ENCODE measurements at regions not wholly inside any gene's neighbourhood (a gene's known extent, or its start where the extent isn't known, plus 50 kb on each side); places are given as distances from the start of the nearest gene placed in this dataset.
A peak's percentile ranks its signal among the peaks of the same experiment; 100 is the strongest.

DNA sequence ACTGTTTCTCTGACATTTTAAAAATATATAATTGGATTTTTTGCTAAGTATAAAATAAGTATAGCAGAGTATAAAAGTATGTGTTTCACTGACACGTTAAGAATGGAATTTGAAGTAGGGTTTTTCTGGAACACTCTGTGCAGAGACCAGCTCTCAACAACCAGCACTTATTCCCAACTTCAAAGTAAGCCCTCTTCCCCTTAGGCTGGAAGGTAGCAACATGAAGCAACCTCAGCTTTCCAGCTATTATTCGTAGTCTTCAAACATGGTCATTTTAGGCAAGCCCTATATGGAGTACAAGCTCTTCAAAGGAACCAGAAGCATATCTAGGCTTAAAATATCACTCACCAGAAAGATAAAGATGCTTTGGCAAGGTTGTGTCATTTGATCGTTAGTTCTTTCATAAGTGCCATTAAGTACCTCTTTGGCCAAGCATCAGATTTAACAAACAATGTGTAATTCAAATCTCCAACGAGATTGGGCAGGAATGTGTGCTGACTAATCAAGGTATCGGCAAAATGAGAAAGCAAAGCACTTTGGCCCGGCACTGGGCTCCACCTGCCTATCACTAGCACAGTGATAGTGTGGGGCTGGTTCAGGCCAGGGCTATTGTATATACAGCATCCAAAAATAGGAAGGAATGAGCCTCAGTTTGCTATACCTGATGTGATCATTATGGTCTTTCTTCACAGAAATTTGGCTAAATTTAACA, 95.9 kb upstream of the FREM2 start:
- no peak overlapping the region for H3K4me3 Mint-ChIP-seq
- no peak overlapping the region for H3K9ac ChIP-seq
- H4K20me1 ChIP-seq (ENCODE audit: low read depth), result no peaks in the 10 kb centered on the region
- no peaks in the 10 kb centered on the region for H3K9me3 Mint-ChIP-seq
- no peaks in the 10 kb centered on the region for H3K36me3 ChIP-seq
- no peaks in the 10 kb centered on the region for H3K9me3 ChIP-seq (ENCODE audit: low read depth)
- H3K27ac ChIP-seq, result no peak overlapping the region
- no peaks in the 10 kb centered on the region for H3K79me2 ChIP-seq (ENCODE audit: low read depth)
- TF ChIP-seq EZH2 (IDR thresholded peaks at IDR 0.05) (no peak), EZH2phosphoT487 (IDR thresholded peaks at IDR 0.05) (no peak)
- H3K27me3 Mint-ChIP-seq (ENCODE audit: insufficient read depth, low read depth), result peaks cover 5% of the 10 kb centered on the region
- H3F3A ChIP-seq (ENCODE audit: low read depth), result no peaks in the 10 kb centered on the region
- no peaks in the 10 kb centered on the region for H3K36me3 Mint-ChIP-seq
- no peak overlapping the region for H3K27ac Mint-ChIP-seq
- no peaks in the 10 kb centered on the region for H3K4me1 ChIP-seq
- H3K4me3 ChIP-seq, result no peak overlapping the region
- no peak for DNase-seq (ENCODE audit: low spot score)
- no peak overlapping the region for H3K4me2 ChIP-seq
- H3K27me3 ChIP-seq, result no peaks in the 10 kb centered on the region
- no peak overlapping the region for H2AFZ ChIP-seq (replicated peaks)
- H3K4me1 Mint-ChIP-seq, result no peaks in the 10 kb centered on the region

DNA sequence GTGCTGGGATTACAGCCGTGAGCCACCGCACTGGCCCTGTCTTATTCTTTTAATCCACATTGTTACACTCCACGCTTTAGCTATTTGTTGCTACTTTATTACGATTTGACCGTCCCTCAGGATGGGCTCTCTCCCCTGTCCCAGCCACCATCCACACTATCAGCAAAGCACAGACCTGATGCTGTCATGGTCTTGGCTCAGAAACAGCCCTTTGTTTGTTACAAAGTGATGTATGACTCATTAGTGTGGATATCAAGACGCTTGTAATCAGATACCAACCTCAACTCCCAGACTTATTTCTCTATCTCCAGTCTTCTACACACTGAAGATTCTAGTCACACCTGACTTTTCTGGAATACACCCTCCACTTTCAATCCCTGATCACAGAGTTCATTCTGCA, 84.6 kb upstream of the FREM2 start:
- H3K4me1 ChIP-seq, result peaks cover 7% of the 10 kb centered on the region
- H3K9ac ChIP-seq, result no peak overlapping the region
- no peaks in the 10 kb centered on the region for H4K20me1 ChIP-seq (ENCODE audit: low read depth)
- H3K4me3 Mint-ChIP-seq, result no peak overlapping the region
- no peaks in the 10 kb centered on the region for H3K9me3 ChIP-seq (ENCODE audit: low read depth)
- no peaks in the 10 kb centered on the region for H3K9me3 Mint-ChIP-seq
- H3K4me2 ChIP-seq, result no peak overlapping the region
- H2AFZ ChIP-seq (replicated peaks), result no peak overlapping the region
- H3K4me1 Mint-ChIP-seq, result peaks cover 2% of the 10 kb centered on the region
- no peaks in the 10 kb centered on the region for H3K36me3 Mint-ChIP-seq
- H3K27me3 ChIP-seq, result no peaks in the 10 kb centered on the region
- no peak overlapping the region for H3K4me3 ChIP-seq
- TF ChIP-seq EZH2 (IDR thresholded peaks at IDR 0.05), result no peak
- TF ChIP-seq EZH2phosphoT487 (IDR thresholded peaks at IDR 0.05), result no peak
- TF ChIP-seq, protein P1, sequence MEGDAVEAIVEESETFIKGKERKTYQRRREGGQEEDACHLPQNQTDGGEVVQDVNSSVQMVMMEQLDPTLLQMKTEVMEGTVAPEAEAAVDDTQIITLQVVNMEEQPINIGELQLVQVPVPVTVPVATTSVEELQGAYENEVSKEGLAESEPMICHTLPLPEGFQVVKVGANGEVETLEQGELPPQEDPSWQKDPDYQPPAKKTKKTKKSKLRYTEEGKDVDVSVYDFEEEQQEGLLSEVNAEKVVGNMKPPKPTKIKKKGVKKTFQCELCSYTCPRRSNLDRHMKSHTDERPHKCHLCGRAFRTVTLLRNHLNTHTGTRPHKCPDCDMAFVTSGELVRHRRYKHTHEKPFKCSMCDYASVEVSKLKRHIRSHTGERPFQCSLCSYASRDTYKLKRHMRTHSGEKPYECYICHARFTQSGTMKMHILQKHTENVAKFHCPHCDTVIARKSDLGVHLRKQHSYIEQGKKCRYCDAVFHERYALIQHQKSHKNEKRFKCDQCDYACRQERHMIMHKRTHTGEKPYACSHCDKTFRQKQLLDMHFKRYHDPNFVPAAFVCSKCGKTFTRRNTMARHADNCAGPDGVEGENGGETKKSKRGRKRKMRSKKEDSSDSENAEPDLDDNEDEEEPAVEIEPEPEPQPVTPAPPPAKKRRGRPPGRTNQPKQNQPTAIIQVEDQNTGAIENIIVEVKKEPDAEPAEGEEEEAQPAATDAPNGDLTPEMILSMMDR (IDR thresholded peaks at IDR 0.05), result no peak
- no peaks in the 10 kb centered on the region for H3K27me3 Mint-ChIP-seq (ENCODE audit: insufficient read depth, low read depth)
- H3K27ac Mint-ChIP-seq, result no peak overlapping the region
- DNase-seq (ENCODE audit: low spot score), result no peak
- H3F3A ChIP-seq (ENCODE audit: low read depth), result no peaks in the 10 kb centered on the region
- H3K79me2 ChIP-seq (ENCODE audit: low read depth), result no peaks in the 10 kb centered on the region
- no peaks in the 10 kb centered on the region for H3K36me3 ChIP-seq
- H3K27ac ChIP-seq, result no peak overlapping the region

DNA sequence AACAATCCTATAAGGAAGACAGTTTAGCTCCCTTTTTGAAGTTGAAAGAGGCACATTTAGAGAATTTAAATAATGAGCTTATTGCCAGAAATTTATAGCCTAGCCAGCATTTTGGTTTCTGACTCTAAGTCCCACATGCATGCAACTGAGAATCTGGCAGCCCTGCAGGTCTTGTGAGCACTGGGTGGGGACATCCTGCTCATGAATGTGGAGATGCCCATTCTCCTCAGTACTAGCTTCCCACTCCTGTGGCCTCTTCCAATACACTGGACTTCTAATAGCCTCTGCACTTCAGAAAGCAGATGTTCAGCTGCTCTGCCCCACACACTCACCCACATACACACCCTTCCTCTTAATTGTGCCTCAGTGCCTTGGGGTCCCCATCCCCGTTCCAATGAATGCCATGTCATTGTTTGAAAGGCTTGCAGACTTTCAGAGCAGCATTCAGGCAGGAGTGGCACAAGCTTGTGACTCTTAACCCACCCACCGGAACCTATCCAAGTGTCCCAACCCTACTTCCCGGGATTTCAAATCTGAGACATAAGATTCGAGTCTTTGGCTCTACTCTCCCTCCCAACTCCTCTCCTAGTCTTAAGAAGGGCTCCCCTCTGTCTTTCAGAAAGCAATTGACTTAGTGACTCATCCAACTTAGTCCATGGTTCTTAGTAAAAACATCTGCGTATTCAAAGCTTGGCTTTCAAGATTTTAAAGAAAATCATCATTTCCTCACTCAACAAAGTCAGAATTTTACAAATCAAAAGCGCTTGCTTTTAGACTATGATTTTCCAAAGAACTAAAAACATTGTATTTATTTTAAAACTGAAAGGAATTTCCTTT, 80.0 kb upstream of the FREM2 start:
- Mint-ChIP-seq H3K9me3 (no peaks in the 10 kb centered on the region), H3K27ac (no peak overlapping the region), H3K27me3 (ENCODE audit: insufficient read depth, low read depth) (peaks cover 4% of the 10 kb centered on the region), H3K36me3 (no peaks in the 10 kb centered on the region), H3K4me3 (no peak overlapping the region), H3K4me1 (peaks cover 7% of the 10 kb centered on the region)
- Histone ChIP-seq H3K9me3 (ENCODE audit: low read depth) (no peaks in the 10 kb centered on the region), H3K4me3 (no peak overlapping the region), H3K4me2 (no peak overlapping the region), H3K79me2 (ENCODE audit: low read depth) (no peaks in the 10 kb centered on the region), H3K9ac (no peak overlapping the region), H2AFZ (replicated peaks) (peak overlapping the region; percentile 85), H3K27me3 (no peaks in the 10 kb centered on the region), H3K27ac (no peak overlapping the region), H4K20me1 (ENCODE audit: low read depth) (no peaks in the 10 kb centered on the region), H3K36me3 (no peaks in the 10 kb centered on the region), H3F3A (ENCODE audit: low read depth) (no peaks in the 10 kb centered on the region), H3K4me1 (peaks cover 9% of the 10 kb centered on the region)
- peak; percentile 7 for DNase-seq (ENCODE audit: low spot score)
- TF ChIP-seq EZH2 (IDR thresholded peaks at IDR 0.05) (no peak), EZH2phosphoT487 (IDR thresholded peaks at IDR 0.05) (no peak)
- TF ChIP-seq, protein P1 (IDR thresholded peaks at IDR 0.05), result no peak

DNA sequence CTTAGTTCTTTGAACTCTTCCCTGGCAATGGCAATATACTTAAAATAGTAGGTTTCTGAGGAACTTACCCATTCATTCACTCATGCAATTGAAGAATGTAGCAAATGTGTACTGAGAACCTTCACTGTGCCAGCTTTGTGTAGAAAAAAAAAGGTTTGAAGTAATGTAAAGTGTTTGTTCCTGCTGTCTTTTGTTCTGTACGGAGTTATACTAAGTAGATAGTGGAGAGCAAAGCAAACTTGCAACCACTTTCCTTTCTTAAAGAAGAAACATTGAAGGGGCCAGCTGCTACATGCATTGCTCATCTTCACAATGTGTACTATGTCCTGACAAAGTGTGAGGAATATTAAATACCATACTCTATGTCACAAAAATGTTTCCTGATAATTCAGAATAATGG, 68.9 kb upstream of the FREM2 start:
- H3K4me1 Mint-ChIP-seq, result no peaks in the 10 kb centered on the region
- no peaks in the 10 kb centered on the region for H3F3A ChIP-seq (ENCODE audit: low read depth)
- no peak overlapping the region for H3K4me3 Mint-ChIP-seq
- no peak overlapping the region for H3K27ac Mint-ChIP-seq
- H3K4me3 ChIP-seq, result no peak overlapping the region
- no peaks in the 10 kb centered on the region for H3K4me1 ChIP-seq
- no peaks in the 10 kb centered on the region for H3K27me3 ChIP-seq
- no peak overlapping the region for H3K9ac ChIP-seq
- H3K4me2 ChIP-seq, result no peak overlapping the region
- H3K9me3 ChIP-seq (ENCODE audit: low read depth), result no peaks in the 10 kb centered on the region
- peak overlapping the region; percentile 6 for H2AFZ ChIP-seq (replicated peaks)
- H3K27me3 Mint-ChIP-seq (ENCODE audit: insufficient read depth, low read depth), result no peaks in the 10 kb centered on the region
- no peak for DNase-seq (ENCODE audit: low spot score)
- no peaks in the 10 kb centered on the region for H3K36me3 ChIP-seq
- TF ChIP-seq EZH2 (IDR thresholded peaks at IDR 0.05), result no peak
- no peak for TF ChIP-seq EZH2phosphoT487 (IDR thresholded peaks at IDR 0.05)
- TF ChIP-seq, protein P1 (IDR thresholded peaks at IDR 0.05), result no peak
- H4K20me1 ChIP-seq (ENCODE audit: low read depth), result no peaks in the 10 kb centered on the region
- no peaks in the 10 kb centered on the region for H3K36me3 Mint-ChIP-seq
- H3K27ac ChIP-seq, result no peak overlapping the region
- no peaks in the 10 kb centered on the region for H3K9me3 Mint-ChIP-seq
- no peaks in the 10 kb centered on the region for H3K79me2 ChIP-seq (ENCODE audit: low read depth)
